ENCODE measurements at regions not wholly inside any gene's neighbourhood (a gene's known extent, or its start where the extent isn't known, plus 50 kb on each side); places are given as distances from the start of the nearest gene placed in this dataset.
"Not testable (repeated sequence)": the region's sequence is repeated elsewhere in the genome, so short reads cannot be mapped to it uniquely, and the experiment has no call there.

DNA sequence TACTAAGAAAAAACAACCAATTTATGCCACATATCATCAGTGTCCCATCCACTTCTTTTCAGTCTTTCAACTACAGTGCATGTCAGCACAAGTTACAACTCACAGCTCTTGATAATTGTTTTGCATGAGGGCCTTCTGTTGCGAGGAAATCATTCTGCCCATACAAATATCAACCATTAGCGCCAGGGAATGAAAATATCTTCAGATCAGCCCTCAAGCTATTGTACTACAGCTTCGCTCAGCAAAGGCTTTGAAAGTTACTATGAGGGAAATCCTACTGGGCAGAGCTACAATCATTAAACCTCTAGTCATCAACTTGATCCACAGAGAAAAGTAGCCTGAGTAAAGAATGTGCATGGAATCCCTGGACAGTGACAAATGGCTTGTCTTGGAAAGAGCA, 1023.6 kb upstream of the HS3ST1 start:
- no peak for DNase-seq (ENCODE audit: low spot score)

DNA sequence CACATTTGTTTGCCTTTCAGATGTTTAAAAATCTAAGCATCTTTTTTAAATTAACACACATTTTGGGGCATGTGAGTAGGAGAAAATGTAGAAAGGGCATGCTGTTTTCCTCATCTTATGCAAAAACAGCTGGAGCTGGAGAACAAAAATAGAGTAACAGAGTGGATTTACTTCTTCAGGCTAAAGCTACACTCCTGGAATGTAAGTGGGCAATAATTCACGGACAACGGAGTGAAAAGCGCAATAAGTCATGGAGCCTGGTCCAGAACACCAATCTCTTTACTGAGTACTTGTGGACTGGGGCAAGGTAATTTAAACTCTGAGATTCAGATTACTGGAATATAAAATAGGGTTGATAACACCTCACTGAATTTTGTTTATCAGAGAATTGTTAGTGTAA, 1018.8 kb upstream of the HS3ST1 start:
- no peak for DNase-seq (ENCODE audit: low spot score)

DNA sequence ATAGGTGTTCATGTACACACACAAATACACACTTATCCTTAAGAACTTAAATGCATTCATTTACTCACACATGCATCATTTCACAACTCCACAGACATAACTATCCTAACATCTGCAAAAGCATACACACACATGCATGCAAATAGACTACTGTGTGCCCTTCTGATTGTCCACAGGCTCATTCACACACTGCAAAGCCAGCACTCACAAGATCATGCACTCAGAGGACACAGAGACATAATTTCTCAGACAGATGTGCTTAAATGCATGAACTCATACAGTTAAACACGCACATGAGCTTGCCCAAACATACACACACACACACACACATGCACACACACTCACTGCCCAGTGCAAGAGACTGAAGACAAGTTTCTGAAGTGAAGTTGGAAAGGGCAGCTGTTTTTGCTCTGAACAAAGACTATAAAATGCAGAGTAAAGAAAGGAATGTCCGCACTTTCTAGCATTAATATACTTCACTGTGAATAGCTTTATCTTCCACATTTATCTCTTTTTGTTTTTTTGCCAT, 1018.0 kb upstream of the HS3ST1 start:
- DNase-seq (ENCODE audit: low spot score): no peak

DNA sequence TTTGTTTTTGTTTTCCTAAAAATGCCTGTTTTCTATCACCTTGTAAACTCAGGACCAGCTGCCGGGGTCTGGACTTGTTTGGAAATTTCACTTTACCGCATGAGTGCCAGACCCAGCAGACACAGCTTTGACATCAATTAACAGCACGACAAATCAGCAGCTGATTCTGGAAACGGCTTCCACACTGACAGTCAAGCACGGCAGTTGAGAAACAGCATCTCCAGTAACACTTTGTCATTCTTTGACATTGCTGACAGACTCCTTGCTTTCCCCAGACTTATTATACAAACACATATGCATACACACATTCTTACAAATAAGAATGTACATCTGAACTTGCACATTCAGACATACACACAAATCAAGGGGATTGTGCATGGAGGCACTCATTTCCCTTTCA, 1017.6 kb upstream of the HS3ST1 start:
- no peak for DNase-seq (ENCODE audit: low spot score)

DNA sequence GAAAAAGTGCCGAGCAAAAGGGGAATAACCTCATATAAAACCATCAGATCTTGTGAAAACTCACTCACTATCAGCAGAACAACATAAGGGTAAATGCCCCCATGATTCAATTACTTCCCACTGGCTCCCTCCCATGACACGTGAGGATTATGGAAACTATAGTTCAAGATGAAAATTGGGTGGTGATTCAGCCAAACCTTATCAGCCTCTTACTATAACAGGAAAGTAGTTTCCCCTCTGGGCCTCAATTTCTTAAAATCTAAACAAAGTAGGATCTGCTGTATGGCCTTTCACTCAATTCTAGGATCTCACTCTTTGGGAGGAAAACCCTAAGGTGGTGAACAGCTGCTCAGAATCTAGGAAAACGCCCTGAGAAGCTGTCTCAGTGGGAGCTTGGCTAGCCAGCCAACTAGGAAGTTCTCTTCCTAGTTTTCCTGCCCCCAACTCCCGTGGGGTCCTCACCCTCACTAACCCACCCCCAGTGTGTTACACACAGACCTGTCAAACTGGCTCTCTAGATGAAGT, 1017.1 kb upstream of the HS3ST1 start:
- no peak for DNase-seq (ENCODE audit: low spot score)

DNA sequence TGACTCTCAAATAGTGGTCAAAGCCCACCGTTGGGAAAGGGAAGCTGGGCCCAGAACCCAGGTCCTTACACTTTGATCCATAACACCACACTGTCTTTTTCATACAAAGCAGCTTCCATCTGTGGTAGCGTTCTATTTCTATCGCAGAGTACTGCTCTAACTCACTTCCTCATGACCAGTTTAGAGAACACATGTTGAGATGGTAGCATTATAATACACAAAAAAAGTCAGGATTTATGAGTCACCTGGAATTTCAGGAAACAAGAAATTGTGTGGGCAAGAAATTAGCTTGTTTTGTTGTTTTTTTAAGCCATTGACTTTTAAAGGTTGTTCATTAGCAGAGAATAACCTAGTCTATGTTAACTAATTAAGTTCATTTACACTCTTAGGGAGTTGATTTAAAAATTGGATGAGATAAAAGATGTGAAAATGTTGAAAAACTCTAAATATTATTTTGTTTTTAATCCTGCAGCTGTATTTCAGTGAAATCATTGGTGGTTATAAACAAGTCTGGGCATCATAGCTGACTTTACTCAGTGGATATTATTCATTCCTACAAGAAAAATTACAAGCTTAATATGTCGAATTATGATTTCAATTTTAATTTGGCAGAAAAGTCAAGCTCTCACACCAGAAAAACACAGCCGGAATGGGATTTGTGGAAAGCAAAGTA, 1011.1 kb upstream of the HS3ST1 start:
- no peak for DNase-seq (ENCODE audit: low spot score)

DNA sequence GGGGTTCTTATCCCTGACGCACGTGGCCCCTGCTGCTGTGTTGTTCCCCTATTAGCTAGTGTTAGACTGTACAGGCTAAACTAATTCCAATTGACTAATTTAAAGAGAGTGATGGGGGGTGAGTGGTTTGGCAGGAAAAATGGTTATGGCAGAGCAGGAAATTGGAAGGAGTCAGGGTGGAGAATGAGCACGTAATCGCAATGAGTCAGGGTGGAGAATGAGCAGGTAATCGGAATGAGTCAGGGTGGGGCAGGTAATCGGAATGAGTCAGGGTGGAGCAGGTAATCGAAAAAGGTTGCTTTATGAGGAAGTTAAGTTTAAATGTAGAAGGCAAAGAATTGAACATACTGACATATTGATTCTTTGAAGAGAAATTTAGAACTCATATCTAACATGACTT, 1002.6 kb upstream of the HS3ST1 start:
- DNase-seq (ENCODE audit: low spot score): not testable (repeated sequence)

DNA sequence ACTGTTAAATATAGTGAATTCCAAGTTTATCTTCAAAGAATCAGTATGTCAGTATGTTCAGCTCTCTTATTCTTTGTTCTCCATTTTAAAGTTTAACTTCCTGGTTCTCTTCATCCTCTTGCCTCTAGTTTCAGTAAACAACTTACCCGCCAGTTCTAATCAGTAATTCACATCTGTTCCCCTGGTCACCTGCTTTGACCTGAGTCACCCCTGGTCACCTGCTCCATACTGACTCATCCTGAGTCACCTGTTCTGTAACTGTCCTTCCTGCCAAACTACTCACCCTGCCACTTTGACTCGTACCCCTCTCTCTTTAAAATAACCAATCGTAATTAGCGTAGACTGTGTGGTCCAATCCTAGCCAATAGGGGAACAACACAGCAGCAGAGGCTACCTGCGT, 992.7 kb upstream of the HS3ST1 start:
- no peak for DNase-seq (ENCODE audit: low spot score)

DNA sequence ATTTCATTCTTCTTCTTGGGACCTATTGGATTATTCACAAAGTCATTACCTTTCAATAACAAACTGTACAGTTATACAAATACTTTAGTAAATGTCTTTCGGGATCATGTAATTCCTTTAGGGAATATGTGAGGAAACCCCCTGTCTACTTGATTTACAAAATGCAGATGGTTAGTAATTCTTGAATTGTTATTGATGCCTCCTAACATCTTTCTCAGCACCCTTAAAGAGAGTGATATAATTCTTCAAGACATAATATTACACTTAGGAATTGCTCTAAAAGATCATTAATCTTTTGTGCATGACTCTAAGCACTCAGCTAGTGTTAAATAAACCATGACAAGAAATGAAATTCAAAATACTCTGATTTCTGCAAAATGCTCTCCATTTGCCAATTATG, 988.1 kb upstream of the HS3ST1 start:
- no peak for DNase-seq (ENCODE audit: low spot score)

DNA sequence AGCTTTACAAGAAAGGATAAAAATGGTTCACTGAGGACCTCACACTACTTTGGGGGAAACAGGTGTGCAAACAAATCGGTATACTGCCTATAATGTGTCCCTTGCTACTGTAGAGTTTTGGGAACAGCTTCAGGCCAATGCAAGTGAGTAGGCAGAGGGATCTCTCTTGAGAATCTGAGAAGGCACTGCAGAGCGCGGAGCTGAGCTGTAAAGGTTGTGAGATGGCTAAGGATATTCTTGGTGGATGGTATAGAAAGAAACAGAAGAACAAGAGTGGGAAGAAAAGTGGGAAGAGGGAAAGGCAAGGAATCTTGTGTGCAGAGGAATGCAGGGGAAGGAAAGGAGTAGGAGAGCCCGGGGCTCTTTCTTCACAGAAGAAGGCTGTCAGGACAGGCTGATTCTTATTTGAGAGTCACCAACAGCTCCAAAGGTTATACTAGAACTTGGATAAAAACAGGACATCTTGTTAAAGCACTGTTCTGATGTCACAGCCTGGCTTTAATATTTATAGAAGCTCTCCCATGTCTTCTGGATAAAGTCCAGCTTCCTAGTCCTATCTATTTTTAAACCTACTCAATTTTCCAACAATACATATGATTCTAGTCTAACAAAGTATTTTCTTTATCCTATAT, 985.6 kb upstream of the HS3ST1 start:
- no peak for DNase-seq (ENCODE audit: low spot score)

DNA sequence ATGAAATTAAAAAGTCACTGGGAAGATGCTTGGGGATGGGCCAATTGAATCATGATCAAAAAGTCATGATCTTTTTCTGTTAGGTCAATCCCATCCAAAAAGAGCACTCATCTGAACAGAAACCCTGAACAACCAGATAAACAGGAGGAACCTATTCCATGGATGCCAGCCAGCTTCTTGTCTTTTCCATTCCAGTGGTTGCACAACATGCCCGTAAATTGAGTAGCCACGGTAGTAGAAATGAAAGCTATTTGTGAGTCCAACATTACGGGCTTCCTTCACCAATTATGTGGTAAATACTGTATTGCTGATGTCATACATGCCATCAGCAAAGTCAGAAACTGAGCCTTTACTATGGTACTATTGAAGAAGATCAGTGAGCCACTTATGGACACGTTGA, 982.4 kb upstream of the HS3ST1 start:
- DNase-seq (ENCODE audit: low spot score): no peak

DNA sequence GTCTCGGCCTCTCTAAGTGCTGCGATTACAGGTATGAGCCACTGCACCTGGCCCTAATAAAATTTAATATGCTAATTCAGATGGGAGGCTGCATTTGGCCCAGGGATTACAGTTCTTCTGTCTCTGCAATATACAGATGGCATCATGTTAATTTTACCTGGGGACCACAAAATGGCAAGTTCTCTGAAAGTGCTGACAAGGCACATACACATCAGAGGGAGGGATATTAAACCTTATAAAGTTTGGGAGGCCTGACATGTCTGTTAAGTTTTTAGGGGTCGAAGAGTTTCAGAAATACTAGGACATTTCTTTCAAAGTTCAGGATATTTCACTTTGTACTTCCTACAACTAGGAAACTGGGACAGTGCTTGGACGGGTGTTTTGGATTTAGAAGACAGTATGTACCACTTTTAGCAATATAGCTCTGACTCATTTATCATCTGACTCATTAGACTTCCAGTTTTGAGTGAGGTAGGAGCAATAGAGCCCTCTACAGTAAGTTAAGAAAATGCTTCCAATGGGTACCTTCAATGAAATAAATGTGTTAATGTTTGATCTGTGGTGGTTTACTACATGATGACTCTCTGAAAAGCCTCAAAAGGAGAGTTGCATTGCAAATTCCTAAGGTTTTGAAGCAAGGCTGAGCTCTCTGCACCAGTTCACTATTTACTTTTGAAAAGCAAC, 981.0 kb upstream of the HS3ST1 start:
- DNase-seq (ENCODE audit: low spot score): no peak

DNA sequence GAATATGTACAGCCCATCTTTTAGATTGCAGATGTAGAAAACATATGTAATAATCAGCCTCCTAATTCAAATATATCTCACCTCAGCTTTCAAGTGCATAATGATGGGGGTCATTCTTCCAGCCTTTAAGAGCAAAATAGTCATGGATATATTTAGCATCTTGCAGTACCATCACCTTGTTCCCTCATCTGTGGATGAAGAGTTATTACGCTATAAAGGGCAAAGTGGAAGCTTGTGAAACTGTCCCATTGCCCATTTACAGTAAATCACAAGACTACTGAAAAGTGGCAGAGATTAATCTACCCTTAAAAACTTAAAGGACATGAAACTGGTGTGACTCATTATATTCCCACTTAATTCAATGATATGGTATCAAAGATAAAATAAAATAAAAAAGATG, 979.7 kb upstream of the HS3ST1 start:
- no peak for DNase-seq (ENCODE audit: low spot score)

DNA sequence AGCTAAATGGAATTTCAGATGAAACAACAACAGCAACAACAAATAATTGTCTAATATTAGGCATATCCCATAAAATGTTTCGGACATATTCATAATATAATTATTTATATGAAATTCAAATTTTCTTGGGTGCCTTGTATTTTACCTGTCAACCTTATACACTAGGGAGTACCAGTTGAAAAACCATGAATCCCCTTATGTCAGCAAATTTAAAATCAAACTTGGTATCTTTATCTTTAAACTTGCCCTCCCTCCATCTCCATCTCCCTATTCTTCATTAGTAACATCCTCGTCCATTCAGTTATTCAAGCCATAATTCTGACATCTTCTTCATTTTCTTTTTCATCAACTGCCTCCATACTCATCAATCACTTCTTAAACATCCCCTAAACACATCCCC, 974.5 kb upstream of the HS3ST1 start:
- DNase-seq (ENCODE audit: low spot score): no peak

DNA sequence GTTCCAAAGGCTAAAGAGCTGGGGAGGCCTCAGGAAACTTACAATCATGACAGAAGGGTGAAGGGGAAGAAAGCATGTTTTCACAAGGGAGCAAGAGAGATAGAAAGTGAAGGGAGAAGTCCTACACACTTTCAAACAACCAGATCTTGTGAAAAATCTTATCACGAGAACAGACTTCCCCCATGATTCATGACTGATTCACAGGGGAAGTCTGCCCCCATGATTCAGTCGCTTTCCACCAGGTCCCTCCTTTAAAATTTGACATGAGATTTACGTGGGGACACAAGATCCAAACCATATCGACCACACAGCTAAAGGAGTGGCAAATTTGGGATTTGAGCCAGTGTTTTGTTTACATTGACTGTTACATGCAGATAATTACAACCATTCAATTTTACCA, 971.1 kb upstream of the HS3ST1 start:
- no peak for DNase-seq (ENCODE audit: low spot score)

DNA sequence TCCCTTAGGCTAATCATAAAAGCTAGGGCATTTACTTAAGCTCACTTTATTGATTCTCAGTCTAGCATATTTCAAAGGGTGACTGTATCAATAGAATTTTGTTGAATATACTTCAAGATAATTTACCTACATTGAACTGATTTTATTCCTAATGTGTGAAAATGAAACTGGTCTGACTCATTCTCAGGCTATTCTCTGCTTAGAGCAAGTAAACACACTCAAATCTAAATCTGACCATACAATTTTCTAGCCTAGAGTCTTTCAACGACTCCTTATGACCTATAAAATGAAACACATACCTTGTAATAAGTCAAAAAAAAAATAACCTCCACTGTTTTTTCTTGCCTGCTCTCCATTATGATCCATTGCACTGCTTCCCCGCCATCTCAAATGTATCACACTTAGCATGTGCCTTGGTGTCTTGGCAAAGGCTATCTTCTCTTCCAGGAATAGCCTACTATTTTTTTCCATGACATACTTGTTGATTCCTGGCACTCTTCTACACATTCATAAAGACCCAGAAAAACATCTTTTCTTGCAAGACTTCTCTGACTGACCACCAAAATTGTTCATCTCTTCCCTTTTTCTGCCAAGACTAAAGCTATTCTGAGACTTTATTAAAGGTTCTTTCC, 965.1 kb upstream of the HS3ST1 start:
- no peak for DNase-seq (ENCODE audit: low spot score)

DNA sequence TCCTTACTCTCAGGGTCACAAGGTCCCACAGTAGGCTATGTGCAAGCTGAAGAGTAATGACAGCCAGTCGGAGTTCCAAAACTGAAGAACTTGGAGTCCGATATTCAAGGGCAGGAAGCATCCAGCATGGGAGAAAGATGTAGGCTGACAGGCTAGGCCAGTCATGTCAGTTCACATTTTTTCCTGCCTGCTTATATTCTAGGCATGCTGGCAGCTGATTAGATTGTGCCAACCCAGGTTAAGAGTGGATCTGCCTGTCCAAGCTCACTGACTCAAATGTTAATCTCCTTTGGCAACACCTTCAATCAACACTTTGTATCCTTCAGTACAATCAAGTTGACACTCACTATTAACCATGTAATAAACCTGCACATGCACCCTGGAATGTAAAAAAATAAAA, 960.9 kb upstream of the HS3ST1 start:
- DNase-seq (ENCODE audit: low spot score): no peak

DNA sequence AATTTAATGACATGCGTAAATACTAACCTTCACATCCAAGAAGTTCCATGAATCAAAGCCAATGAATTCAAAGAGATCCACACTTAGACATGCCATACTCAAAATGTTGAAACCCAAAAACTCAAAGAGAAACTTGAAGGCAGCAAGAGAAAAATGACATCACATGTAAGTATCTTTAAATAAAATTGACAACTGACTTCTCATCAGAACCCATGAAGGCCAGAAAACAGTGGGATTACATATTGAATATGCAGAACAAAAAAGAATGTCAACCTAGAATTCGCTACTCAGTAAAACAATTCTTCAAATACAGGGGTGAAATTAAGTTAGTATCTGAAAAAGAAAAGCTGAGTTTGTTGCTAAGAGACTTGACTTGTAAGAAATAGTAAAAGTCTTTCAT, 953.9 kb upstream of the HS3ST1 start:
- DNase-seq (ENCODE audit: low spot score): no peak

DNA sequence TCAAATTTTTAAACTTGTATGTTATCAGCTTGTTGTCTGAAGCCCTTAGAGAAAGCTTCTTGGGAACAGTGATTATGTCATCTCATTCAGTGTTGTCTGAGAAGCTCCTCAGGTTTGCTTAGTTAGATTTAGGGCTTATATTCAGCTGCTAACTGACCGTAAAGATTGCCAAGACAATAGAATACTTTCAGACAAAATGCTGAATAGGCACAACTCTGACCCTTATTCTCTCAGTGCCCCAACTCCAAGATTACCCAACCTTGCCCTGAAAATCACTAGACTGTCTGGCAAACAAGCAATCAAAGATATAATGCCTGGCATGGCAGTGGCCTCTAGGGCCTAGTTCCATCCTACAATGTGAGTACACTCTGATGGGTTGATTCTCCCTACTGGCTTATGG, 950.5 kb upstream of the HS3ST1 start:
- no peak for DNase-seq (ENCODE audit: low spot score)

DNA sequence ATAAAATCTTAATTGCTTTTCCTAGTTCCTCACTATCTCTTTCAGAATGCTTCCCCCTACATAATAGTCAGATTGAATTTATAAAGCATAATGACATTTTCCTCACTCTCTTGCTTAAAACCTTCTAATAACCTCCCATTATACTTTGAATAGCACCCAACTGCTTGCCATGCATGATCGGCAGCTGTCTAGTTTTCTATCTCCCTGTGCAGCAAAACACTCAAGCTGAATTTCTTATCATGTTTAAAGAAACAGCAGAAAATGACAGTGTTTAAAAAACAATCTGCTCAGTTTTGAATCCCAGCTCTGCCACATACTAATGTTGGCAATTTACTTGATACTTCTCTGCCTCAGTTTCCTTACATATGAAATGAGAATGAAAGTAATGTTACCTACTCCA, 947.1 kb upstream of the HS3ST1 start:
- no peak for DNase-seq (ENCODE audit: low spot score)

DNA sequence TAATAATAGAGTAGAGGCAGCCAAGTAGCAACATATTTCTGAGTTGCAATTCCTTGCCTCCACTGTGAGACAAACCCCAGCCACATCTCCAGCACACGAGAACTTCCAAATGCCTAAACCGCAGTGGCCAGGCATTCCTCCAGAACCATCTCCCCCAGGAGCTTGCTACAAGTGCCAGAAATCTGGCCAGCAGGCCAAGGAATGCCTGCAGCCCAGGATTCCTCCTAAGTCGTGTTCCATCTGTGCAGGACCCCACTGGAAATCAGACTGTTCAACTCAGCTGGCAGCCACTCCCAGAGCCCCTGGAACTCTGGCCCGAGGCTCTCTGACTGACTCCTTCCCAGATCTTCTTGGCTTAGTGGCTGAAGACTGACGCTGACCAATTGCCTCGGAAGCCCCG, 937.2 kb upstream of the HS3ST1 start:
- DNase-seq (ENCODE audit: low spot score): not testable (repeated sequence)

DNA sequence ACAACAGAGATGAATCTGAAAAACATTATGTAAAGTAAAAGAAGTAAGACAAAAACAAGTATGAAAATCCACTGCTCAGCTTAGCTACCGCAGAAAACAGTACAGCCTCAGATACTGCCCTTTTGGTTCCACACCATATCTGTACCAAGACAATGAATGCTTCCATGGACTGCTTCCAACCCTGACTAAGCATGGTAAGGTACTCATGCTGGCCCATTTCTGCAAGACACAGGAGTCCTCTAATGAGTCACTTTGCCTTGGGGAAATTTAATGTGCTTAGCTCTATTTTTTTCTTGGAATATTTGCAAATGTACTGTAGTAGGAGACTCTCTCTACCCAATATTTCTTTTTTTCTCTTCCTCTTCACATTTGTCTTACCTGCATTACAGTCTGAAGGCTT, 931.7 kb upstream of the HS3ST1 start:
- DNase-seq (ENCODE audit: low spot score): no peak

DNA sequence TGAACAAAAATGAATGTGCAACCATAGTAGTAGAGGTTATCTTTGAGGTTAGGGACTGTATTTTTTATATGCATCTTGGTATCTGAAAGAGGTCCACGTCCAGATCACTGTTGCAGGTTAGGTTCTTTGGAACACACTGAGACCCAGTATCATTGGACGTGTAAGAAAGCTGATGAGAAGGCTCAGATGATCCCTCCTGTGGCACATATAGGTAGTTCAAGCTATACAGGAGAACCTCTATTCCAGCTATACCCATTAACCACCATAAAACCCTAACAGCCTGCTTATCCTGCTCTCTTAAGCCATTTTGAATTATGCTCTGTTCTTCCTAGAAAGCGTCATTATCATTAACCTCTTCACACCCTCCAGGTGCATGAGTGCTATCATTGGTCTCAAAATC, 930.7 kb upstream of the HS3ST1 start:
- DNase-seq (ENCODE audit: low spot score): no peak
